GM21723 (cell line): ENCODE measurements at regions not wholly inside any gene's neighbourhood (a gene's known extent, or its start where the extent isn't known, plus 50 kb on each side); places are given as distances from the start of the nearest gene placed in this dataset.

Source experiments
- ATAC-seq: cut with Tn5 transposase; IDR thresholded peaks from one replicate; pipeline ENCODE4 v1.9.1; 2021; ENCODE audit warnings: mild to moderate bottlenecking, moderate library complexity; ENCODE audit not compliant: unreplicated experiment

DNA sequence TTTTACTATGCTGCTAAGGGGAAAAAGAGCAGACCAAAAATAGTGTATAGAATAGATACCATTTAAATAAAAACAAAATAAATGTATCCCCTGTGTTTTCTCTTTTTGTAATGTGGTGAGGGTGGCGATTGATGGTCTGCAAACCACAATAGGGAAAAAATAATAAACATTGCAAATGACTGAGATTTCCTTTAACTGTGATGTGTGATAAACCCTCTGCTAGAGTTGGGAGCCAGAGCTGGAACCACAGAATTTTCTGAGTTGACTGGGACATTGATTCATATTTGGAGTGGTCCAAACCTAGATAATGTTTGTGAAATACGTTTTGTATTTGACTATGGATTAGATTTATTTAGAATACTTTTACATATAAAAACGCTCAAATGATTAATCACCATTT, 70.6 kb upstream of the PTGFR start:
- ATAC-seq = no peak

DNA sequence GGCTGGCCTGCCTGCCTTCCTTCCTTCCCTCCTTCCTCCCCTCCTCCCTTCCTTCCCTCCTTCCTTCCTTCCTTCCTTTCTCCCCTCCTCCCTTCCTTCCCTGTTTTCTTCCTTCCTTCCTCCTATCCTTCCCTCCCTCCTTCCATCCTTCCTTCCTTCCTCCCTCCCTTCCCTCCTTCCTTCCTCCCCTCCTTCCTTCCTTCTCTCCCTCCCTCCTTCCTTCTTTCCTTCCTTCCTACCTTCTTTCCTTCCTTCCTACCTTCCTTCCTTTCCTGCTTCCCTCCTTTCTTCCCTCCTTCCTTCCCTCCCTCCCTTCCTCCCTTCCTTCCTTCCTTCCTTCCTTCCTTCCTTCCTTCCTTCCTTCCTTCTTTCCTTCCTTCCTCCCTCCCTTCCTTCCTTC, 70.1 kb upstream of the PTGFR start:
- ATAC-seq = no peak

DNA sequence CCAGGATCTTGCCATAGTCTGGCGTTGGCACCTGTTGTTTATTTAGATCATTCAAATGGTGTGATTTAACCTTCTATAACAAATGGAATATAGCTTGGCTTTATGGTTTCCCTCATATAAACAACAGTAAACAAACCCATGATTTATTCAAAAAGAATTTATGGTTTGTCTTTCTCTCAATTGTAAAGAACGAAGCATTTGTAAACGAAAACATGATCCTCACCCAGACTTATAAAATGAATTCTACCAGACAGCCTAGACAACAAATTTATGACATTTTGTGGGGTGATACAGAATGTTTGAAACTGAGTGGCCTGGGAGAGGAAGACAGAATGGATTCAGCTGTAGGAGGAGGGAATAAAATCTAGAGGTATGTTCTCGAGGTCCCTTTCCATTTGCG, 66.1 kb upstream of the PTGFR start:
- ATAC-seq = no peak

DNA sequence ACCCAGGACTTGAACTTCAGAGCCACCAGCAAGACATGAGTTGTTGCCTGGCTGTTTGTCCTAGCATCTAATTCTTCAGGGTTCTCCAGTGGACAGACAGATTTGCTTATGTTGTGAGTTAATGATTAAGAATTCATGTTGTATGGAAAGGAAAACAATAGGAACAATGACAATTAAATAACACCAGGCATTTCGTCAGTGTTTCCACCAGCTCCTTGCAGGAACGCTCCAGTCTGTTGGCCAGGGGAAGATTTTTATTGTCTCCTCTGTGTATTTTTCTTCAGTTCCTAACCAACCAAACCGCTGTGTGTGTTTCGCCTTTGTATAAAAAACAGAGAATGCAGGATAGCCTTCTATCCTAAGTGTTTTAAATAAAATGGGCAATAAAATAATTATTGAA, 64.4 kb upstream of the PTGFR start:
- ATAC-seq = no peak

DNA sequence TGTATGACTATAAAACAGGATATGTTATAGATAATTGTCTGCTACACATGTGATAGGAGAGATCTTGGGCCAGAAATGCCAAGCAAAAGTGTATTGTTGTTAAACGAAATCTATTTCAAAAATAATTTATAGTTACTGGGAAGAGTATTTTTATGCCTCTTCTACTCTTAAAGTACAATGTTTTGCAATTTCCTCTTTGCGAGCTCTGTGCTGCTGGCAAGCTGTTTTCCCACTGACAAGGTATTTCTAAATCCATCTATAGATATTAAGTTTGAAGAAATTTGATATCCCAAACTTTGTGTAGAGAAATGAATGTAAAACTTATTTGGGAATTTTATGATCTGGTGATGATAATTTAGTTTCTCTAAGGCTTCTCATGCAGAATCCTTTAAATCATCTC, 63.3 kb upstream of the PTGFR start:
- ATAC-seq = no peak

DNA sequence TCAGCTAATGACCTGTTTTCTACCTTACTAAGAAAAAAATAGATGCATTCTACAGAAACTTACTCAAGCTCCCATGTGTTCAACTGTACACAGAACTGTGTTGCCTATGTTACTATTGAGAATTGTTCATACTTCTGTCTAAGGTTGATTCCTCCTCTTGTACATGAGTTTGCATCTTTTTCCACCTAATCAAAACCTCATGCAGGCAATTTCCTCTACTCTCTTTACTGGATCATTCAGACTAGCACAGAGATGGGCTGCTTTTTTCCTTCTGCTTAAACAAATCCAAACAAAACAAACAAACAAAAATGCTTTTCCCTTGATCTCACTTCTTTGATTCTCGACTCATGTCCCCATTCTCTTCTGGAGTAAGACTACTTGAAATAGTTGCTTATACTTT, 58.8 kb upstream of the PTGFR start:
- no peak for ATAC-seq

DNA sequence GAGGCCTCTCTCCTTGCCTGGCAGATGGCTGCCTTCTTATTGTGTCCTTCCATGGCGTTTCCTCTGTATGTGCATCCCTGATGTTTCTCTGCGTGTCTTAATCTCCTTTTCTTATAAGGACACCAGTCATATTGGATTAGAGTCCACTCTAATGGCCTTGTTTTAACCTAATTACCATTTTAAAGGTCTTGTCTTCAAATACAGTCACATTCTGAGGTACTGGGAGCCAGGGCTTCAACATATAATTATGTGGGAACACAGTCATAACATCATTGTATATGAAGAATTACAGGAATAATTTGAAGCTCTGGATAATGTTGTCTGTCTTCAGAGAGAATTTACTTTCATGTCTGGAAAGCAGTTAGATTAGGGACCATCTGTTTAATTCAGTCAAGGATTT, 56.4 kb upstream of the PTGFR start:
- ATAC-seq = no peak

DNA sequence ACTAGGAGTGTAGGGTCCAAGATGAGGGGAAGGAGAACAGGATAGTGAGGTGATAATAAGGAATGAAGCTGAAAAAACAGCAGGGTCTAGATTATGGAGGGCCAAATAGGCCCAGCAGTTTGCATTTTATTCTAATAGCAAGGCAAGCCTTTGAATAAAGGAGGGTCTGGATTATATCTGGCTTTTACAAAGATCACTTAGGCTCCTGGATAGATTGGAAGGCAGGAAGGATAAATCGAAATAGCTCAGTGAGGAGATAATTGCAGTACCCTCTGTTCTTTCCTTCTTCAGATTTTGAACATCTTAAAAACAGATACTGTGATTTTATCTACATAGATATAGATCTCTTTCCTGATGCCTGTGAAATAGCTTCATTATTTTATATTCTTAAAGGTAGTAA, 53.8 kb upstream of the PTGFR start:
- ATAC-seq = no peak

DNA sequence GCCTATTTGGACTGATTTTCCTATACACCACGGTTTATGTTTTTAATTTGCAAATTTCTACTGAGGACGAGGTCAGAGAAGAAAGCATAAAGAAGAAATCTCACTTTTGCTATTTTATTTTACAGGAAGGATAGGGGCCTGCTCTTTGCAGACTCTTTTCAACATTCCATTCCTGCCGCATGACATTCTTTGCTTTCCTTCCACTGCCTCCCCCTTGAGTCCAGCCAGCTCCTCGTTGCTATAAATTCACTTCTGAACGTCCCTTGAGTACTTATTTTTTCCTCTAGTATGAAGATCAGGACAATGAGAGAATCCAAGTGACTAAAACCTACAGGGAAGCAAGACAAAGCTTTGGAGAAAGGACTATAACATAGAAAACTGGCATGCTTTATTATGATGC, 53.4 kb upstream of the PTGFR start:
- ATAC-seq = no peak

DNA sequence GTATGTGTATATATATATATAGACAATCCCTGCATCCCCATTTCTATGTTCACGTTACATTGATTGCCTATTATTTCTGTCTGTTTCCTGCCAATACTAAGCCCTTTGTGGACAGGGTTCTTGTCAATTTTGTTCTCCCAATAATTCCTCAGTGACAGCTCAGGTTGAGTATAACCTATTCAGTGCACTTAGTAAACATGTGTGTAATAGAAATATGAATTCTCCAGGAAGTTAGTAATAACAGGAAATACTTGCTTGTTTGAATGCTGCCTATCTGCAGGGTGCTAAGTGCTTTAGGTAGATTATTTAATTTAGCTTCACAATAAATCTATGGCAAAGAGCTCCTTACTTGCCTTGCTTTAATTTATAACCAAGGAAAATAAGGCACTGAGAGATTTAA, 52.8 kb upstream of the PTGFR start:
- no peak for ATAC-seq

DNA sequence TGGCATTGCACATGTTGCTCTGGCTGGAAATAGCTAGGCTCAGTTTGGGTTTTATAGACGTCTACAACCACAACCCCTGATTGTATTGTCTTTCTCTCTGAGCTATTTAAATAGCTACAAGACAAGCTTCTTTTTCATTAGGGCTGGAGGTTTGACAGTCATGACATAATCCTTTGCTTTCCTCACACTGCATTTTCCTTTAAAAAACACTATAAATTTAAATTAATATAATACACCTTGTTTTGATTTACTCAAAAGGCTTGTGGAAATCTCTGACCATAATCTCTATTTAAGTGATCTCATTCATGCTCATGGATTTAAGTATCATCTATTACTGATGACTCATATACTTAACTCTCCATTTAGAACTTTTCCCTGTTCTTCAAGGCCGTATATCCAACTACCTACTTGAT, 50.4 kb upstream of the PTGFR start:
- no peak for ATAC-seq
